ENCODE measurements at regions not wholly inside any gene's neighbourhood (a gene's known extent, or its start where the extent isn't known, plus 50 kb on each side); places are given as distances from the start of the nearest gene placed in this dataset.
"Not testable (repeated sequence)": the region's sequence is repeated elsewhere in the genome, so short reads cannot be mapped to it uniquely, and the experiment has no call there.

GRCh38 chr21:9046870-9047269 is 1474.5 kb upstream of the TPTE start:
- TF ChIP-seq CTCF (IDR thresholded peaks at IDR 0.05; ENCODE audit: poor library complexity); EZH2 (IDR thresholded peaks at IDR 0.05; ENCODE audit: borderline replicate concordance): not testable (repeated sequence)
